Germinal center (tissue), 1 donor: ENCODE measurements at regions not wholly inside any gene's neighbourhood (a gene's known extent, or its start where the extent isn't known, plus 50 kb on each side); places are given as distances from the start of the nearest gene placed in this dataset.

Experiments used
- DNase-seq: peaks from one replicate; pipeline ENCODE4 v3.0.0; 2012; ENCODE audit warnings: mixed read lengths, low spot score

GRCh38 chr5:8322484-8322883 lies 453.5 kb downstream of the MTRR start:
- DNase-seq = no peak

- no peak for DNase-seq
Measured at GRCh38 chr5:8327016-8327415, 458.1 kb downstream of the MTRR start.

GRCh38 chr5:8329773-8330172 lies 460.8 kb downstream of the MTRR start:
- no peak for DNase-seq

- no peak for DNase-seq
Measured at GRCh38 chr5:8332666-8333445, 463.9 kb downstream of the MTRR start.

GRCh38 chr5:8333485-8333884 lies 464.5 kb downstream of the MTRR start:
- no peak for DNase-seq

GRCh38 chr5:8333977-8334376 lies 465.0 kb downstream of the MTRR start:
- DNase-seq = no peak

- no peak for DNase-seq
Measured at GRCh38 chr5:8340261-8340660, 471.3 kb downstream of the MTRR start.

GRCh38 chr5:8340739-8341344 lies 471.9 kb downstream of the MTRR start:
- no peak for DNase-seq

GRCh38 chr5:8341406-8341805 lies 472.5 kb downstream of the MTRR start:
- DNase-seq = no peak

- DNase-seq = no peak
Measured at GRCh38 chr5:8347984-8348383, 479.0 kb downstream of the MTRR start.

GRCh38 chr5:8349855-8350254 lies 480.9 kb downstream of the MTRR start:
- DNase-seq = no peak

- no peak for DNase-seq
Measured at GRCh38 chr5:8350644-8351339, 481.8 kb downstream of the MTRR start.

- no peak for DNase-seq
Measured at GRCh38 chr5:8355981-8356380, 487.0 kb downstream of the MTRR start.

- no peak for DNase-seq
Measured at GRCh38 chr5:8360012-8360411, 491.1 kb downstream of the MTRR start.

- no peak for DNase-seq
Measured at GRCh38 chr5:8362495-8362894, 493.5 kb downstream of the MTRR start.

GRCh38 chr5:8363138-8363537 lies 494.2 kb downstream of the MTRR start:
- DNase-seq = no peak

GRCh38 chr5:8366266-8366665 lies 497.3 kb downstream of the MTRR start:
- DNase-seq = no peak

GRCh38 chr5:8376478-8376877 lies 507.5 kb downstream of the MTRR start:
- DNase-seq = no peak

- no peak for DNase-seq
Measured at GRCh38 chr5:8381972-8382371, 513.0 kb downstream of the MTRR start.

GRCh38 chr5:8382456-8382855 lies 513.5 kb downstream of the MTRR start:
- DNase-seq = no peak

GRCh38 chr5:8383616-8384015 lies 514.7 kb downstream of the MTRR start:
- no peak for DNase-seq

GRCh38 chr5:8386719-8387288 lies 517.9 kb downstream of the MTRR start:
- no peak for DNase-seq

GRCh38 chr5:8391911-8392310 lies 523.0 kb downstream of the MTRR start:
- no peak for DNase-seq
